ENCODE measurements at regions not wholly inside any gene's neighbourhood (a gene's known extent, or its start where the extent isn't known, plus 50 kb on each side); places are given as distances from the start of the nearest gene placed in this dataset.
"Not testable (repeated sequence)": the region's sequence is repeated elsewhere in the genome, so short reads cannot be mapped to it uniquely, and the experiment has no call there.

- H3K36me3 ChIP-seq (ENCODE audit: control insufficient read depth, insufficient read depth, low read length, severe bottlenecking), result no peaks in the 10 kb centered on the region
- peaks cover 26% of the 10 kb centered on the region for H3K9me3 ChIP-seq (ENCODE audit: control insufficient read depth, low read length)
- H3K4me3 ChIP-seq (ENCODE audit: low read length), result no peak overlapping the region
- DNase-seq (ENCODE audit: low read depth), result no peak
- no peaks in the 10 kb centered on the region for H3K27me3 ChIP-seq (replicated peaks; ENCODE audit: control insufficient read depth, insufficient read depth, low read length)
- no peaks in the 10 kb centered on the region for H3K4me1 ChIP-seq (ENCODE audit: control insufficient read depth, insufficient read depth, low read length)
- H3K9ac ChIP-seq (ENCODE audit: low read length), result no peak overlapping the region
Observed at GRCh38 chr6:122246906-122247658, 152.4 kb upstream of the HSF2 start.

- no peaks in the 10 kb centered on the region for H3K36me3 ChIP-seq (ENCODE audit: control insufficient read depth, insufficient read depth, low read length, severe bottlenecking)
- H3K9ac ChIP-seq (ENCODE audit: low read length), result no peak overlapping the region
- H3K9me3 ChIP-seq (ENCODE audit: control insufficient read depth, low read length), result peaks cover 26% of the 10 kb centered on the region
- H3K4me3 ChIP-seq (ENCODE audit: low read length), result no peak overlapping the region
- H3K4me1 ChIP-seq (ENCODE audit: control insufficient read depth, insufficient read depth, low read length), result no peaks in the 10 kb centered on the region
- no peak for DNase-seq (ENCODE audit: low read depth)
- no peaks in the 10 kb centered on the region for H3K27me3 ChIP-seq (replicated peaks; ENCODE audit: control insufficient read depth, insufficient read depth, low read length)
Observed at GRCh38 chr6:122248001-122248669, 151.3 kb upstream of the HSF2 start.

GRCh38 chr6:122248844-122249243, 150.6 kb upstream of the HSF2 start:
- H3K9me3 ChIP-seq (ENCODE audit: control insufficient read depth, low read length), result peaks cover 21% of the 10 kb centered on the region
- no peak overlapping the region for H3K9ac ChIP-seq (ENCODE audit: low read length)
- H3K36me3 ChIP-seq (ENCODE audit: control insufficient read depth, insufficient read depth, low read length, severe bottlenecking), result no peaks in the 10 kb centered on the region
- DNase-seq (ENCODE audit: low read depth), result no peak
- H3K27me3 ChIP-seq (replicated peaks; ENCODE audit: control insufficient read depth, insufficient read depth, low read length), result no peaks in the 10 kb centered on the region
- H3K4me3 ChIP-seq (ENCODE audit: low read length), result no peak overlapping the region
- H3K4me1 ChIP-seq (ENCODE audit: control insufficient read depth, insufficient read depth, low read length), result no peaks in the 10 kb centered on the region

- Histone ChIP-seq H3K4me1 (ENCODE audit: control insufficient read depth, insufficient read depth, low read length) (no peaks in the 10 kb centered on the region), H3K9me3 (ENCODE audit: control insufficient read depth, low read length) (no peaks in the 10 kb centered on the region), H3K4me3 (ENCODE audit: low read length) (no peak overlapping the region), H3K27me3 (replicated peaks; ENCODE audit: control insufficient read depth, insufficient read depth, low read length) (no peaks in the 10 kb centered on the region), H3K9ac (ENCODE audit: low read length) (no peak overlapping the region), H3K36me3 (ENCODE audit: control insufficient read depth, insufficient read depth, low read length, severe bottlenecking) (no peaks in the 10 kb centered on the region)
- no peak for DNase-seq (ENCODE audit: low read depth)
Observed at GRCh38 chr6:122258839-122259238, 140.6 kb upstream of the HSF2 start.

GRCh38 chr6:122264557-122264956, 134.9 kb upstream of the HSF2 start:
- Histone ChIP-seq H3K9ac (ENCODE audit: low read length) (no peak overlapping the region), H3K4me3 (ENCODE audit: low read length) (no peak overlapping the region), H3K27me3 (replicated peaks; ENCODE audit: control insufficient read depth, insufficient read depth, low read length) (no peaks in the 10 kb centered on the region), H3K9me3 (ENCODE audit: control insufficient read depth, low read length) (peaks cover 16% of the 10 kb centered on the region), H3K4me1 (ENCODE audit: control insufficient read depth, insufficient read depth, low read length) (no peaks in the 10 kb centered on the region), H3K36me3 (ENCODE audit: control insufficient read depth, insufficient read depth, low read length, severe bottlenecking) (no peaks in the 10 kb centered on the region)
- no peak for DNase-seq (ENCODE audit: low read depth)

GRCh38 chr6:122265755-122266154, 133.7 kb upstream of the HSF2 start:
- Histone ChIP-seq H3K9ac (ENCODE audit: low read length) (no peak overlapping the region), H3K4me1 (ENCODE audit: control insufficient read depth, insufficient read depth, low read length) (no peaks in the 10 kb centered on the region), H3K9me3 (ENCODE audit: control insufficient read depth, low read length) (peaks cover 16% of the 10 kb centered on the region), H3K36me3 (ENCODE audit: control insufficient read depth, insufficient read depth, low read length, severe bottlenecking) (no peaks in the 10 kb centered on the region), H3K27me3 (replicated peaks; ENCODE audit: control insufficient read depth, insufficient read depth, low read length) (no peaks in the 10 kb centered on the region), H3K4me3 (ENCODE audit: low read length) (no peak overlapping the region)
- DNase-seq (ENCODE audit: low read depth), result no peak

- H3K4me1 ChIP-seq (ENCODE audit: control insufficient read depth, insufficient read depth, low read length), result no peaks in the 10 kb centered on the region
- DNase-seq (ENCODE audit: low read depth), result no peak
Observed at GRCh38 chr6:122268394-122268793, 131.1 kb upstream of the HSF2 start.

GRCh38 chr6:122276637-122277036, 122.8 kb upstream of the HSF2 start:
- H3K27me3 ChIP-seq (replicated peaks; ENCODE audit: control insufficient read depth, insufficient read depth, low read length), result no peaks in the 10 kb centered on the region
- no peak overlapping the region for H3K9ac ChIP-seq (ENCODE audit: low read length)
- H3K4me3 ChIP-seq (ENCODE audit: low read length), result no peak overlapping the region
- no peaks in the 10 kb centered on the region for H3K4me1 ChIP-seq (ENCODE audit: control insufficient read depth, insufficient read depth, low read length)
- H3K9me3 ChIP-seq (ENCODE audit: control insufficient read depth, low read length), result no peaks in the 10 kb centered on the region
- no peak for DNase-seq (ENCODE audit: low read depth)
- H3K36me3 ChIP-seq (ENCODE audit: control insufficient read depth, insufficient read depth, low read length, severe bottlenecking), result no peaks in the 10 kb centered on the region

More at GRCh38 chr6:122268394-122268793, 131.1 kb upstream of the HSF2 start:
- Histone ChIP-seq H3K9ac (ENCODE audit: low read length) (no peak overlapping the region), H3K36me3 (ENCODE audit: control insufficient read depth, insufficient read depth, low read length, severe bottlenecking) (no peaks in the 10 kb centered on the region), H3K4me3 (ENCODE audit: low read length) (no peak overlapping the region), H3K9me3 (ENCODE audit: control insufficient read depth, low read length) (peaks cover 16% of the 10 kb centered on the region), H3K27me3 (replicated peaks; ENCODE audit: control insufficient read depth, insufficient read depth, low read length) (no peaks in the 10 kb centered on the region)

- not testable (repeated sequence) for H3K36me3 ChIP-seq (ENCODE audit: control insufficient read depth, insufficient read depth, low read length, severe bottlenecking); H3K9ac ChIP-seq (ENCODE audit: low read length); H3K9me3 ChIP-seq (ENCODE audit: control insufficient read depth, low read length); H3K4me1 ChIP-seq (ENCODE audit: control insufficient read depth, insufficient read depth, low read length); DNase-seq (ENCODE audit: low read depth); H3K27me3 ChIP-seq (replicated peaks; ENCODE audit: control insufficient read depth, insufficient read depth, low read length); H3K4me3 ChIP-seq (ENCODE audit: low read length)
Observed at GRCh38 chr6:122280105-122281021, 119.1 kb upstream of the HSF2 start.

GRCh38 chr6:122283884-122284283, 115.6 kb upstream of the HSF2 start:
- Histone ChIP-seq H3K27me3 (replicated peaks; ENCODE audit: control insufficient read depth, insufficient read depth, low read length) (no peaks in the 10 kb centered on the region), H3K4me3 (ENCODE audit: low read length) (no peak overlapping the region), H3K9me3 (ENCODE audit: control insufficient read depth, low read length) (no peaks in the 10 kb centered on the region), H3K4me1 (ENCODE audit: control insufficient read depth, insufficient read depth, low read length) (peaks cover 16% of the 10 kb centered on the region), H3K36me3 (ENCODE audit: control insufficient read depth, insufficient read depth, low read length, severe bottlenecking) (no peaks in the 10 kb centered on the region), H3K9ac (ENCODE audit: low read length) (no peak overlapping the region)
- DNase-seq (ENCODE audit: low read depth), result no peak

GRCh38 chr6:122284848-122285247, 114.6 kb upstream of the HSF2 start:
- no peak for DNase-seq (ENCODE audit: low read depth)

More at GRCh38 chr6:122284848-122285247, 114.6 kb upstream of the HSF2 start:
- Histone ChIP-seq H3K4me1 (ENCODE audit: control insufficient read depth, insufficient read depth, low read length) (peaks cover 16% of the 10 kb centered on the region), H3K9me3 (ENCODE audit: control insufficient read depth, low read length) (no peaks in the 10 kb centered on the region), H3K27me3 (replicated peaks; ENCODE audit: control insufficient read depth, insufficient read depth, low read length) (no peaks in the 10 kb centered on the region), H3K4me3 (ENCODE audit: low read length) (no peak overlapping the region), H3K9ac (ENCODE audit: low read length) (no peak overlapping the region), H3K36me3 (ENCODE audit: control insufficient read depth, insufficient read depth, low read length, severe bottlenecking) (no peaks in the 10 kb centered on the region)
